Ovary (tissue), 3 donors: ENCODE measurements at regions not wholly inside any gene's neighbourhood (a gene's known extent, or its start where the extent isn't known, plus 50 kb on each side); places are given as distances from the start of the nearest gene placed in this dataset.

Experiments used
- CTCF ChIP-seq, 3 donors: fragments of 450-650 bp in 2 of 3; fragments of 200-600 bp in 1 of 3; IDR thresholded peaks; one replicate each; pipeline versions ENCODE4 v1.5.1 to v1.8.0; 2016 to 2022; ENCODE audit warnings: antibody characterized with exemption in 3 of 3, mild to moderate bottlenecking in 1 of 3
- POLR2A ChIP-seq: fragments of 450-650 bp; IDR thresholded peaks from one replicate; pipeline ENCODE4 v1.6.1; 2017; ENCODE audit warnings: antibody characterized with exemption, mild to moderate bottlenecking, moderate library complexity
- donor health status: DM: no; HTN: no; CAD: no.

GRCh38 chr1:78370779-78371482 lies 119.8 kb upstream of the PTGFR start:
- TF ChIP-seq POLR2A: no peak
- no peak for TF ChIP-seq CTCF (IDR thresholded peaks at IDR 0.05)
